CD14-positive monocyte (primary cell): ENCODE measurements at regions not wholly inside any gene's neighbourhood (a gene's known extent, or its start where the extent isn't known, plus 50 kb on each side); places are given as distances from the start of the nearest gene placed in this dataset.

Experiments used
- DNase-seq, 3 donors: peaks; one replicate each; pipeline ENCODE4 v3.0.0-alpha.2; 2011 to 2022
- H2AFZ ChIP-seq: 2 replicates; pipeline ENCODE4 v1.6.0; 2012; ENCODE audit warnings: mild to moderate bottlenecking, low read depth, low read length, inconsistent platforms; ENCODE audit not compliant: insufficient read depth, poor library complexity, severe bottlenecking
- H3K27ac ChIP-seq, 2 donors: 1 replicate in 1 of 2; 2 replicates in 1 of 2; pipeline ENCODE4 v1.5.1; 2012 to 2013; ENCODE audit warnings: low read length in 2 of 2, control low read depth in 1 of 2, inconsistent platforms in 1 of 2, low read depth in 1 of 2, mild to moderate bottlenecking in 1 of 2
- H3K27me3 ChIP-seq, 2 donors: one replicate each; pipeline versions ENCODE4 v1.6.0 to v1.6.1; 2011 to 2013; ENCODE audit warnings: low read length in 2 of 2; ENCODE audit not compliant: control insufficient read depth in 2 of 2, insufficient read depth in 2 of 2
- H3K36me3 ChIP-seq, 2 donors: replicated peaks in 1 of 2; 1 replicate in 1 of 2; 2 replicates in 1 of 2; pipeline versions ENCODE4 v1.5.1 to v1.6.1; 2012 to 2013; ENCODE audit warnings: low read length in 2 of 2, control low read depth in 1 of 2, inconsistent platforms in 1 of 2, mild to moderate bottlenecking in 1 of 2; ENCODE audit not compliant: insufficient read depth in 2 of 2, control insufficient read depth in 1 of 2
- H3K4me1 ChIP-seq, 2 donors: 1 replicate in 1 of 2; 2 replicates in 1 of 2; pipeline versions ENCODE4 v1.5.1 to v1.6.1; 2012 to 2013; ENCODE audit warnings: low read length in 2 of 2, control low read depth in 1 of 2, inconsistent platforms in 1 of 2, mild to moderate bottlenecking in 1 of 2, moderate library complexity in 1 of 2; ENCODE audit not compliant: insufficient read depth in 2 of 2, control insufficient read depth in 1 of 2
- H3K4me2 ChIP-seq: replicated peaks from 2 replicates; pipeline ENCODE3; 2012; ENCODE audit warnings: low read length, moderate library complexity, mild to moderate bottlenecking; ENCODE audit not compliant: poor library complexity, severe bottlenecking; ENCODE audit errors: extremely low read depth
- H3K4me3 ChIP-seq, 3 experiments: fragments of 200-600 bp in 1 of 3; sonication (generic) in 1 of 3; replicated peaks in 1 of 3; 1 replicate in 2 of 3; 2 replicates in 1 of 3; pipeline ENCODE4 v1.5.1; 2011 to 2013; ENCODE audit warnings: low read length in 3 of 3, mild to moderate bottlenecking in 3 of 3, control low read depth in 2 of 3, low read depth in 2 of 3, inconsistent platforms in 1 of 3, moderate library complexity in 1 of 3
- H3K79me2 ChIP-seq: 2 replicates; pipeline ENCODE4 v1.6.0; 2012; ENCODE audit warnings: mild to moderate bottlenecking, control low read depth, inconsistent platforms, low read length, moderate library complexity; ENCODE audit not compliant: insufficient read depth
- H3K9ac ChIP-seq: 2 replicates; pipeline ENCODE4 v1.6.0; 2017; ENCODE audit warnings: low read length, mild to moderate bottlenecking; ENCODE audit not compliant: insufficient read depth, poor library complexity, severe bottlenecking
- H3K9me3 ChIP-seq, 2 donors: replicated peaks in 1 of 2; 1 replicate in 1 of 2; 2 replicates in 1 of 2; pipeline versions ENCODE4 v1.5.1 to v1.6.1; 2012 to 2013; ENCODE audit warnings: low read length in 2 of 2, control low read depth in 1 of 2; ENCODE audit not compliant: control insufficient read depth in 1 of 2, insufficient read depth in 1 of 2
- H4K20me1 ChIP-seq: 2 replicates; pipeline ENCODE4 v1.6.0; 2012; ENCODE audit warnings: mild to moderate bottlenecking, low read length, control low read depth, moderate library complexity; ENCODE audit not compliant: insufficient read depth
- H3K27ac Mint-ChIP-seq, 7 donors: one replicate each; pipeline ENCODE4 v1.8.0; 2020; ENCODE audit warnings: mild to moderate bottlenecking in 7 of 7, mixed read lengths in 7 of 7, moderate library complexity in 6 of 7, inconsistent platforms in 2 of 7
- H3K27me3 Mint-ChIP-seq, 3 donors: one replicate each; pipeline ENCODE4 v1.8.0; 2021 to 2022; ENCODE audit warnings: low read depth in 3 of 3, mild to moderate bottlenecking in 3 of 3, mixed read lengths in 3 of 3, moderate library complexity in 3 of 3, inconsistent platforms in 1 of 3
- H3K36me3 Mint-ChIP-seq, 2 donors: one replicate each; pipeline ENCODE4 v1.8.0; 2020; ENCODE audit warnings: mixed read lengths in 2 of 2, inconsistent platforms in 1 of 2, mild to moderate bottlenecking in 1 of 2
- H3K4me1 Mint-ChIP-seq: one replicate; pipeline ENCODE4 v1.8.0; 2020; ENCODE audit warnings: mild to moderate bottlenecking, mixed read lengths
- H3K4me3 Mint-ChIP-seq, 2 donors: one replicate each; pipeline ENCODE4 v1.8.0; 2020; ENCODE audit warnings: mild to moderate bottlenecking in 2 of 2, mixed read lengths in 2 of 2, moderate library complexity in 1 of 2
- H3K9me3 Mint-ChIP-seq, 7 donors: one replicate each; pipeline ENCODE4 v1.8.0; 2020 to 2022; ENCODE audit warnings: mixed read lengths in 7 of 7, mild to moderate bottlenecking in 6 of 7, moderate library complexity in 6 of 7, inconsistent platforms in 2 of 7
- WGBS: methylation state at CpG from one replicate; pipeline ENCODE4 v1.1.5; 2013; ENCODE audit warnings: missing lambda C conversion rate; ENCODE audit not compliant: insufficient coverage; 5-methylcytosine and 5-hydroxymethylcytosine counted together
- intact Hi-C, 2 donors: fragments of 100-400 bp; cut with micrococcal nuclease; formaldehyde crosslinking; loops; one replicate each; pipeline versions ENCODE4 v1.15.0 to v1.15.1; 2023
- TF ChIP-seq, protein P1 (sequence below): fragments of 200-600 bp; IDR thresholded peaks from one replicate; pipeline ENCODE4 v1.8.0; 2022; ENCODE audit warnings: antibody characterized with exemption, mild to moderate bottlenecking

DNA sequence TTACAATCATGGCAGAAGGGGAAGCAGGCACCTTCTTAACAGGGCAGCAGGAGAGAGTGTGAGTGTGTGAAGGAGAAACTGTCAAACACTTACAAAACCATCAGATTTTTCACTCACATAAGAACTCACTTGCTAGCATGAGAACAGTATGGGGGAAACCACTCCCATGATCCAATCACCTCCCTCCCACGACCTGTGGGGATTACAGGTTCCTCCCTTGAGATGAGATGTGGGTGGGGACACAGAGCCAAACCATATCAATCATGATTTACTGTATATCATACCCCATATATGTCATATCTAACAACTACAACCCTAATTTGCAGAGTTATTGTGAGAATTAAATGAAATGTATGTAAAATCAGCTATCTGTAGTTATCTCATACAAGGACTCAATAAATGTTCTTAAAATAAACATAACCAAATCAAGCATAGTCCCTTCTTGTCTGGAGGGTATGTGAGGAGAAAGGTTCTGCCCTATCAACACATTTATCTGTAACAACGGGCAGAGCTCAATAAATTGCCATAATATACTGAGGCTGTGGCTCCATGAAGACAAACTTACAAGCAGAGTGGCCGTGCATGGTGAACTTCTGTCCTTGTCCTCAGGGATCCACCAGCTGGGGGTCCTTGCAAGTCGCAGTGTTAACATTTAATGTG is 504.7 kb downstream of the SOX2 start:
- no peaks in the 10 kb centered on the region for H3K4me1 ChIP-seq
- no peaks in the 10 kb centered on the region for H3K27me3 ChIP-seq
- no peak for DNase-seq
- 86% methylated on average over 3 of the region's 4 CpGs for WGBS
- intact Hi-C loops = no loop called here
- Mint-ChIP-seq H3K4me1 (no peaks in the 10 kb centered on the region), H3K27ac (no peak overlapping the region), H3K36me3 (no peaks in the 10 kb centered on the region), H3K9me3 (peaks cover 0 to 2% (median 0%) of the 10 kb centered on the region in 7 donors), H3K27me3 (peaks cover 2 to 6% (median 2%) of the 10 kb centered on the region in 3 donors), H3K4me3 (no peak overlapping the region)
- TF ChIP-seq, protein P1, sequence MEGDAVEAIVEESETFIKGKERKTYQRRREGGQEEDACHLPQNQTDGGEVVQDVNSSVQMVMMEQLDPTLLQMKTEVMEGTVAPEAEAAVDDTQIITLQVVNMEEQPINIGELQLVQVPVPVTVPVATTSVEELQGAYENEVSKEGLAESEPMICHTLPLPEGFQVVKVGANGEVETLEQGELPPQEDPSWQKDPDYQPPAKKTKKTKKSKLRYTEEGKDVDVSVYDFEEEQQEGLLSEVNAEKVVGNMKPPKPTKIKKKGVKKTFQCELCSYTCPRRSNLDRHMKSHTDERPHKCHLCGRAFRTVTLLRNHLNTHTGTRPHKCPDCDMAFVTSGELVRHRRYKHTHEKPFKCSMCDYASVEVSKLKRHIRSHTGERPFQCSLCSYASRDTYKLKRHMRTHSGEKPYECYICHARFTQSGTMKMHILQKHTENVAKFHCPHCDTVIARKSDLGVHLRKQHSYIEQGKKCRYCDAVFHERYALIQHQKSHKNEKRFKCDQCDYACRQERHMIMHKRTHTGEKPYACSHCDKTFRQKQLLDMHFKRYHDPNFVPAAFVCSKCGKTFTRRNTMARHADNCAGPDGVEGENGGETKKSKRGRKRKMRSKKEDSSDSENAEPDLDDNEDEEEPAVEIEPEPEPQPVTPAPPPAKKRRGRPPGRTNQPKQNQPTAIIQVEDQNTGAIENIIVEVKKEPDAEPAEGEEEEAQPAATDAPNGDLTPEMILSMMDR = no peak
- H2AFZ ChIP-seq = no peak overlapping the region
- H3K79me2 ChIP-seq = no peaks in the 10 kb centered on the region
- H3K27ac ChIP-seq = no peak overlapping the region
- no peak overlapping the region for H3K9ac ChIP-seq
- H3K4me2 ChIP-seq = no peak overlapping the region
- no peaks in the 10 kb centered on the region for H3K9me3 ChIP-seq
- H4K20me1 ChIP-seq = no peaks in the 10 kb centered on the region
- no peak overlapping the region for H3K4me3 ChIP-seq
- H3K36me3 ChIP-seq = no peaks in the 10 kb centered on the region

DNA sequence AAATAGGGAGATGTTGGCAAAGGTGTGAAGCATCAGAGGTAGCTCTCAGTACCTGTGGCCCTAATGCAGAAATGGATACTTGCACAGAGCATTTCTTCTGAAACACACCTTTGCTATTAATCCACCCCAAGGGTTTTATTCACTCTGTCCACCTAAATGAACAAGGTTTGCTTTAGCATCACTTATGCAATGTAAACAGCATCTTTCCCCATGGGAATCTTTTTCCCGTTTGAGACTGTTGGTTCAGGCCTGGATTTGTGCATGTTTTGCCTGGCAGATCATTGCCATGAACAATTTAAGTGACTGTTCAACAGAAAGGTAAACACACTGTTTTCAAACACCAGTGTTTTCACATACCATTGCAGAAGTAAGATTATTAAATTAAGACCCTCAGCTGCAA is 508.3 kb downstream of the SOX2 start:
- Histone ChIP-seq H3K9me3 (no peaks in the 10 kb centered on the region), H3K4me3 (no peak overlapping the region), H3K27ac (no peak overlapping the region), H4K20me1 (no peaks in the 10 kb centered on the region), H3K4me1 (no peaks in the 10 kb centered on the region), H3K4me2 (no peak overlapping the region), H3K9ac (no peak overlapping the region), H2AFZ (no peak overlapping the region), H3K27me3 (no peaks in the 10 kb centered on the region), H3K36me3 (no peaks in the 10 kb centered on the region), H3K79me2 (no peaks in the 10 kb centered on the region)
- WGBS = 80% methylated on average over 1 of the region's 1 CpG
- Mint-ChIP-seq H3K27me3 (peaks cover 0 to 4% (median 4%) of the 10 kb centered on the region in 3 donors), H3K36me3 (no peaks in the 10 kb centered on the region), H3K27ac (no peak overlapping the region), H3K9me3 (peaks cover 0 to 5% (median 0%) of the 10 kb centered on the region in 7 donors), H3K4me1 (no peaks in the 10 kb centered on the region), H3K4me3 (no peak overlapping the region)
- intact Hi-C loops = no loop called here
- TF ChIP-seq, protein P1 = no peak
- DNase-seq = no peak
